K562 (cell line): ENCODE measurements at regions not wholly inside any gene's neighbourhood (a gene's known extent, or its start where the extent isn't known, plus 50 kb on each side); places are given as distances from the start of the nearest gene placed in this dataset.

Source experiments
- ATAC-seq: fragments of 200-7000 bp; cut with Tn5 transposase; 3 replicates; pipeline ENCODE4 v1.9.1; 2020; ENCODE audit warnings: moderate library complexity
- BruUV-seq: library from RNA; stranded (reverse); fragments of 400-500 nt; replicated peaks from 2 replicates; lab custom pipeline; 2021; lab: Mats Ljungman, UMichigan
- CTCF ChIA-PET: fragments of 300-600 bp; formaldehyde crosslinking; extraction: SDS; loops from one replicate; lab custom pipeline; 2021; ENCODE audit warnings: low intra/inter-chr PET ratio; lab: Yijun Ruan, JAX
- POLR2A ChIA-PET: fragments of 300-600, 350-650 bp; sonication (Branson Sonifier 250); formaldehyde crosslinking; extraction: SDS; loops from one replicate; lab custom pipeline; 2021; ENCODE audit warnings: antibody characterized with exemption, inconsistent platforms; lab: Yijun Ruan, JAX
- DNase-seq, 4 experiments: peaks; one replicate each; pipeline versions ENCODE4 v3.0.0 to v3.0.0-alpha.2; 2011 to 2018; ENCODE audit warnings: low spot score in 3 of 4, mixed read lengths in 3 of 4; ENCODE audit errors: extremely low read depth in 1 of 4
- FAIRE-seq: peaks from 2 replicates; lab custom pipeline; 2011; peaks lifted over from hg19 to GRCh38; lab: Jason Lieb, UNC
- H2AFZ ChIP-seq: 2 replicates; pipeline ENCODE4 v1.6.0; 2011; ENCODE audit warnings: low read depth, low read length, control low read depth, inconsistent platforms
- H3K27ac ChIP-seq: fragments of 200-600 bp; 3 replicates; pipeline ENCODE4 v1.8.0; 2011; ENCODE audit warnings: low read depth, mild to moderate bottlenecking, control low read depth, inconsistent platforms, low read length, moderate library complexity, mixed read lengths; ENCODE audit errors: extremely low read depth
- H3K27me3 ChIP-seq, 2 experiments: fragments of 300-600 bp in 1 of 2; 2 replicates in 1 of 2; 3 replicates in 1 of 2; pipeline versions ENCODE4 v1.6.0 to v1.8.0; 2011; ENCODE audit warnings: inconsistent platforms in 2 of 2, low read length in 2 of 2, mild to moderate bottlenecking in 1 of 2, mixed read lengths in 1 of 2, moderate library complexity in 1 of 2; ENCODE audit not compliant: control insufficient read depth in 2 of 2, insufficient read depth in 2 of 2
- H3K36me3 ChIP-seq: fragments of 300-600 bp; 3 replicates; pipeline ENCODE4 v1.8.0; 2011; ENCODE audit warnings: mild to moderate bottlenecking, low read length, inconsistent platforms; ENCODE audit not compliant: control insufficient read depth, insufficient read depth
- H3K4me1 ChIP-seq, 2 experiments: fragments of 200-600 bp in 1 of 2; replicated peaks in 1 of 2; 2 replicates in 1 of 2; 3 replicates in 1 of 2; pipeline versions ENCODE4 v1.5.1 to v1.8.0; 2011; ENCODE audit warnings: inconsistent platforms in 2 of 2, low read length in 2 of 2, mild to moderate bottlenecking in 1 of 2, mixed read lengths in 1 of 2, moderate library complexity in 1 of 2; ENCODE audit not compliant: control insufficient read depth in 2 of 2, insufficient read depth in 2 of 2
- H3K4me2 ChIP-seq: 2 replicates; pipeline ENCODE4 v1.6.1; 2011; ENCODE audit warnings: low read length, control low read depth, inconsistent platforms, mixed read lengths; ENCODE audit not compliant: insufficient read depth
- H3K4me3 ChIP-seq: fragments of 200-600 bp; sonication (generic), shearing (Covaris generic); 2 replicates; pipeline ENCODE4 v1.5.1; 2016; ENCODE audit warnings: control low read depth, inconsistent platforms
- H3K79me2 ChIP-seq: fragments of 200-600 bp; 3 replicates; pipeline ENCODE4 v1.8.0; 2011; ENCODE audit warnings: low read length, inconsistent platforms; ENCODE audit not compliant: control insufficient read depth, insufficient read depth
- H3K9ac ChIP-seq, 2 experiments: 2 replicates each; pipeline versions ENCODE4 v1.6.0 to v1.6.1; 2011; ENCODE audit warnings: low read depth in 2 of 2, low read length in 2 of 2, control low read depth in 1 of 2, inconsistent platforms in 1 of 2, mild to moderate bottlenecking in 1 of 2, mixed read lengths in 1 of 2; ENCODE audit not compliant: insufficient read depth in 1 of 2
- H3K9me1 ChIP-seq: one replicate; pipeline ENCODE4 v1.6.0; 2011; ENCODE audit warnings: inconsistent platforms, mild to moderate bottlenecking, low read length, moderate library complexity; ENCODE audit not compliant: control insufficient read depth, insufficient read depth
- H3K9me3 ChIP-seq: replicated peaks from 2 replicates; pipeline ENCODE4 v1.5.1; 2011; ENCODE audit warnings: low read depth, low read length, inconsistent platforms; ENCODE audit not compliant: control insufficient read depth, insufficient read depth
- H4K20me1 ChIP-seq: replicated peaks from 2 replicates; pipeline ENCODE4 v1.6.1; 2011; ENCODE audit warnings: low read length, inconsistent platforms, mixed read lengths; ENCODE audit not compliant: control insufficient read depth, insufficient read depth
- CBX8 ChIP-seq: fragments of 200-600 bp; sonication (generic); IDR thresholded peaks from 2 replicates; pipeline ENCODE4 v1.6.1; 2012; ENCODE audit warnings: borderline replicate concordance, mixed run types, low read depth, mild to moderate bottlenecking, moderate library complexity, mixed read lengths, low read length, control low read depth, inconsistent platforms; ENCODE audit not compliant: poor library complexity, severe bottlenecking; ENCODE audit errors: extremely low read depth
- HNRNPUL1 ChIP-seq: fragments of 200-400 bp; formaldehyde crosslinking; IDR thresholded peaks from 2 replicates; pipeline ENCODE4 v1.6.1; 2017; ENCODE audit warnings: low read length
- ID3 ChIP-seq, 2 experiments: fragments of 250-450 bp in 1 of 2; fragments of 450-650 bp in 1 of 2; sonication (Bioruptor Pico) in 1 of 2; IDR thresholded peaks; 2 replicates each; pipeline versions ENCODE4 v1.6.1 to v1.8.0; 2016 to 2021; ENCODE audit warnings: mild to moderate bottlenecking in 2 of 2, moderate library complexity in 2 of 2, missing compliant biosample characterization in 1 of 2, missing genetic modification characterization in 1 of 2
- NRF1 ChIP-seq, 2 experiments: fragments of 450-650 bp; IDR thresholded peaks in 1 of 2; conservative IDR thresholded peaks in 1 of 2; 2 replicates each; pipeline ENCODE4 v1.6.1; 2014; ENCODE audit warnings: mild to moderate bottlenecking in 2 of 2
- PCBP2 ChIP-seq: fragments of 200-400 bp; formaldehyde crosslinking; IDR thresholded peaks from 2 replicates; pipeline ENCODE4 v1.6.1; 2018; ENCODE audit warnings: low read length, low read depth, mild to moderate bottlenecking, moderate library complexity; ENCODE audit not compliant: poor library complexity, severe bottlenecking
- SLC30A9 ChIP-seq: fragments of 250-450 bp; sonication (Bioruptor Pico); IDR thresholded peaks from 2 replicates; pipeline ENCODE4 v1.8.0; 2022; ENCODE audit warnings: mild to moderate bottlenecking, moderate library complexity
- THRAP3 ChIP-seq: fragments of 450-650 bp; IDR thresholded peaks from 2 replicates; pipeline ENCODE4 v1.6.1; 2016; ENCODE audit warnings: mild to moderate bottlenecking, inconsistent platforms, borderline replicate concordance
- ZNF76 ChIP-seq: fragments of 250-450 bp; sonication (Bioruptor Pico); IDR thresholded peaks from 2 replicates; pipeline ENCODE4 v1.4.0; 2020; ENCODE audit warnings: mild to moderate bottlenecking, moderate library complexity, borderline replicate concordance
- WGBS: fragments of 100-300 bp; shearing (Covaris generic); methylation state at CpG from one replicate; pipeline ENCODE4 v1.1.6; 2016; ENCODE audit warnings: low coverage, mixed read lengths; ENCODE audit not compliant: insufficient coverage; ENCODE audit errors: missing lambda C conversion rate; 5-methylcytosine and 5-hydroxymethylcytosine counted together
- in situ Hi-C: fragments of 300-500 bp; cut with MboI; formaldehyde crosslinking; loops from 4 replicates; pipeline ENCODE4 v1.15.0; 2018; ENCODE audit warnings: inconsistent platforms, mixed read lengths
- intact Hi-C: fragments of 100-400 bp; cut with micrococcal nuclease; formaldehyde crosslinking; loops from 2 replicates; pipeline ENCODE4 v1.14.2; 2022

- WGBS, result 5% methylated on average over 8 of the region's 8 CpGs
- ChIA-PET CTCF (no interaction called here), POLR2A (no interaction called here)
- Histone ChIP-seq H2AFZ (no peak overlapping the region), H4K20me1 (no peaks in the 10 kb centered on the region), H3K36me3 (no peaks in the 10 kb centered on the region), H3K4me3 (no peak overlapping the region), H3K79me2 (no peaks in the 10 kb centered on the region), H3K4me1 (no peaks in the 10 kb centered on the region), H3K27ac (no peak overlapping the region), H3K9me1 (no peaks in the 10 kb centered on the region), H3K4me2 (no peak overlapping the region), H3K9me3 (no peaks in the 10 kb centered on the region), H3K9ac (no peak overlapping the region), H3K27me3 (no peaks in the 10 kb centered on the region)
- FAIRE-seq, result no peak
- intact Hi-C loops (no loop called here), in situ Hi-C loops (no loop called here)
- no TSS peak for BruUV-seq
- DNase-seq, result no peak
- no peak for ATAC-seq
- TF ChIP-seq NRF1 (conservative IDR thresholded peaks at IDR 0.05 in 1 of 2, IDR thresholded peaks at IDR 0.05 in 1 of 2) (peak; percentile 71 to 73), CBX8 (no peak), ID3 (CRISPR knock-in tag; IDR thresholded peaks at IDR 0.05) (no peak), ID3 (tag; IDR thresholded peaks at IDR 0.05) (no peak), ZNF76 (CRISPR knock-in tag) (no peak), PCBP2 (no peak), THRAP3 (no peak), SLC30A9 (CRISPR knock-in tag) (no peak), HNRNPUL1 (no peak)
Observed at GRCh38 chr4:127311924-127312323, 320.8 kb upstream of the INTU start.
